Stimulated activated CD4-positive, alpha-beta T cell treated with anti-CD3 and anti-CD28 coated beads, Interleukin-2, amount 100 ng/mL, for 24 hours (primary cell): ENCODE measurements at regions not wholly inside any gene's neighbourhood (a gene's known extent, or its start where the extent isn't known, plus 50 kb on each side); places are given as distances from the start of the nearest gene placed in this dataset.

ENCODE experiments used
- DNase-seq, 2 donors: peaks; one replicate each; pipeline ENCODE4 v3.0.0-alpha.2; 2020

- DNase-seq: no peak
Measured at GRCh38 chr2:111676291-111676822, 207.6 kb downstream of the ANAPC1 start.

- no peak for DNase-seq
Measured at GRCh38 chr2:111678161-111678560, 205.8 kb downstream of the ANAPC1 start.

- no peak for DNase-seq
Measured at GRCh38 chr2:111678651-111679050, 205.3 kb downstream of the ANAPC1 start.

GRCh38 chr2:111679202-111679601, 204.8 kb downstream of the ANAPC1 start:
- DNase-seq: no peak

GRCh38 chr2:111684611-111685010, 199.4 kb downstream of the ANAPC1 start:
- no peak for DNase-seq

GRCh38 chr2:111685342-111685741, 198.7 kb downstream of the ANAPC1 start:
- DNase-seq: no peak

- no peak for DNase-seq
Measured at GRCh38 chr2:111686994-111687393, 197.0 kb downstream of the ANAPC1 start.

GRCh38 chr2:111687911-111688310, 196.1 kb downstream of the ANAPC1 start:
- DNase-seq: no peak

GRCh38 chr2:111688482-111688881, 195.5 kb downstream of the ANAPC1 start:
- no peak for DNase-seq

GRCh38 chr2:111689174-111689573, 194.8 kb downstream of the ANAPC1 start:
- DNase-seq: no peak

- no peak for DNase-seq
Measured at GRCh38 chr2:111689941-111690340, 194.1 kb downstream of the ANAPC1 start.

GRCh38 chr2:111691164-111691875, 192.7 kb downstream of the ANAPC1 start:
- DNase-seq: no peak

GRCh38 chr2:111692311-111692710, 191.7 kb downstream of the ANAPC1 start:
- DNase-seq: no peak

GRCh38 chr2:111694700-111695101, 189.3 kb downstream of the ANAPC1 start:
- DNase-seq: no peak

GRCh38 chr2:111695441-111696007, 188.5 kb downstream of the ANAPC1 start:
- DNase-seq: no peak

GRCh38 chr2:111696226-111696625, 187.8 kb downstream of the ANAPC1 start:
- no peak for DNase-seq

GRCh38 chr2:111697560-111697959, 186.4 kb downstream of the ANAPC1 start:
- no peak for DNase-seq

- DNase-seq: no peak
Measured at GRCh38 chr2:111698089-111698488, 185.9 kb downstream of the ANAPC1 start.

GRCh38 chr2:111698743-111699554, 185.0 kb downstream of the ANAPC1 start:
- DNase-seq: peak; percentile 50 to 59

GRCh38 chr2:111701266-111701665, 182.7 kb downstream of the ANAPC1 start:
- DNase-seq: no peak

GRCh38 chr2:111701798-111702118, 182.2 kb downstream of the ANAPC1 start:
- DNase-seq: no peak

- peak; percentile 67 to 73 for DNase-seq
Measured at GRCh38 chr2:111702119-111702803, 181.7 kb downstream of the ANAPC1 start.

- no peak for DNase-seq
Measured at GRCh38 chr2:111702804-111703196, 181.2 kb downstream of the ANAPC1 start.
